ENCODE measurements at regions not wholly inside any gene's neighbourhood (a gene's known extent, or its start where the extent isn't known, plus 50 kb on each side); places are given as distances from the start of the nearest gene placed in this dataset.

DNA sequence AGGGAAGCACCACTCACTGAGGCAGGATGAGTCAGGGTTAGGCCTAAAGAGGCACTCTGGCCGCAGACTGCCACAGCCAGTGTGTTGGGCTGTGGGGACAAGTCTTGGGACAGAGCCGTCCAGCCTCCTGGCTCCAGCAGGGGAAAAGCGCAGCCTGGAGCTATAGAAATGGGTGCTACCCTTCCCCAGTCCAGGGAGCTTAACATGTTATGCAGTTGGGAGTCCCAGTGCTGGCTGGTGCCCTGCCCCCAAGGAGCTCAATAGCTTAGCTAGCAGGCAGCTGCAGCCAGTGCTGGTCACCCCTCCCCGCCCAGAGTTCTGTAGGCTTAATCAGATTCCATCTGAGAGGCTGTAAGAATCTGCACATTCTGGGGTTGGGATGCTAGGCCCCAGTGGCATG lies 399.6 kb upstream of the TUSC1 start:
- BruUV-seq (replicated peaks), result no TSS peak
- H3K9me3 ChIP-seq (ENCODE audit: control insufficient read depth, insufficient read depth, low read depth, low read length), result no peaks in the 10 kb centered on the region
- POLR2A ChIA-PET, result no interaction called here

GRCh38 chr9:26067608-26068007 lies 389.4 kb upstream of the TUSC1 start:
- BruUV-seq (replicated peaks), result no TSS peak

More for the DNA sequence above, 399.6 kb upstream of the TUSC1 start:
- Histone ChIP-seq H3K4me1 (ENCODE audit: control insufficient read depth, insufficient read depth, low read length) (no peaks in the 10 kb centered on the region), H3K4me3 (ENCODE audit: low read depth in 2 of 2, low read length in 2 of 2) (no peak overlapping the region), H3K36me3 (ENCODE audit: control insufficient read depth, insufficient read depth, low read length) (no peaks in the 10 kb centered on the region), H3K27me3 (ENCODE audit: control insufficient read depth, insufficient read depth, low read length) (no peaks in the 10 kb centered on the region), H3K27ac (ENCODE audit: low read length) (no peak overlapping the region)
- in situ Hi-C loops (cut with HindIII; ENCODE audit: low pct_unique_long_range_greater_than_20kb, low sequenced_read_pairs) (no loop called here), intact Hi-C loops (cut with micrococcal nuclease; ENCODE audit: unreplicated experiment) (no loop called here)
- DNase-seq (ENCODE audit: low read depth, low spot score) (no peak), ATAC-seq (no peak)
- CTCF ChIA-PET, result no interaction called here
- no peak for TF ChIP-seq POLR2AphosphoS5 (IDR thresholded peaks at IDR 0.05; ENCODE audit: low read depth, low read length)
- TF ChIP-seq, protein P1, sequence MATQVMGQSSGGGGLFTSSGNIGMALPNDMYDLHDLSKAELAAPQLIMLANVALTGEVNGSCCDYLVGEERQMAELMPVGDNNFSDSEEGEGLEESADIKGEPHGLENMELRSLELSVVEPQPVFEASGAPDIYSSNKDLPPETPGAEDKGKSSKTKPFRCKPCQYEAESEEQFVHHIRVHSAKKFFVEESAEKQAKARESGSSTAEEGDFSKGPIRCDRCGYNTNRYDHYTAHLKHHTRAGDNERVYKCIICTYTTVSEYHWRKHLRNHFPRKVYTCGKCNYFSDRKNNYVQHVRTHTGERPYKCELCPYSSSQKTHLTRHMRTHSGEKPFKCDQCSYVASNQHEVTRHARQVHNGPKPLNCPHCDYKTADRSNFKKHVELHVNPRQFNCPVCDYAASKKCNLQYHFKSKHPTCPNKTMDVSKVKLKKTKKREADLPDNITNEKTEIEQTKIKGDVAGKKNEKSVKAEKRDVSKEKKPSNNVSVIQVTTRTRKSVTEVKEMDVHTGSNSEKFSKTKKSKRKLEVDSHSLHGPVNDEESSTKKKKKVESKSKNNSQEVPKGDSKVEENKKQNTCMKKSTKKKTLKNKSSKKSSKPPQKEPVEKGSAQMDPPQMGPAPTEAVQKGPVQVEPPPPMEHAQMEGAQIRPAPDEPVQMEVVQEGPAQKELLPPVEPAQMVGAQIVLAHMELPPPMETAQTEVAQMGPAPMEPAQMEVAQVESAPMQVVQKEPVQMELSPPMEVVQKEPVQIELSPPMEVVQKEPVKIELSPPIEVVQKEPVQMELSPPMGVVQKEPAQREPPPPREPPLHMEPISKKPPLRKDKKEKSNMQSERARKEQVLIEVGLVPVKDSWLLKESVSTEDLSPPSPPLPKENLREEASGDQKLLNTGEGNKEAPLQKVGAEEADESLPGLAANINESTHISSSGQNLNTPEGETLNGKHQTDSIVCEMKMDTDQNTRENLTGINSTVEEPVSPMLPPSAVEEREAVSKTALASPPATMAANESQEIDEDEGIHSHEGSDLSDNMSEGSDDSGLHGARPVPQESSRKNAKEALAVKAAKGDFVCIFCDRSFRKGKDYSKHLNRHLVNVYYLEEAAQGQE (IDR thresholded peaks at IDR 0.05; ENCODE audit: insufficient read depth in 1 of 2, low read depth in 2 of 2, low read length in 1 of 2), result no peak
- TF ChIP-seq, protein P2, sequence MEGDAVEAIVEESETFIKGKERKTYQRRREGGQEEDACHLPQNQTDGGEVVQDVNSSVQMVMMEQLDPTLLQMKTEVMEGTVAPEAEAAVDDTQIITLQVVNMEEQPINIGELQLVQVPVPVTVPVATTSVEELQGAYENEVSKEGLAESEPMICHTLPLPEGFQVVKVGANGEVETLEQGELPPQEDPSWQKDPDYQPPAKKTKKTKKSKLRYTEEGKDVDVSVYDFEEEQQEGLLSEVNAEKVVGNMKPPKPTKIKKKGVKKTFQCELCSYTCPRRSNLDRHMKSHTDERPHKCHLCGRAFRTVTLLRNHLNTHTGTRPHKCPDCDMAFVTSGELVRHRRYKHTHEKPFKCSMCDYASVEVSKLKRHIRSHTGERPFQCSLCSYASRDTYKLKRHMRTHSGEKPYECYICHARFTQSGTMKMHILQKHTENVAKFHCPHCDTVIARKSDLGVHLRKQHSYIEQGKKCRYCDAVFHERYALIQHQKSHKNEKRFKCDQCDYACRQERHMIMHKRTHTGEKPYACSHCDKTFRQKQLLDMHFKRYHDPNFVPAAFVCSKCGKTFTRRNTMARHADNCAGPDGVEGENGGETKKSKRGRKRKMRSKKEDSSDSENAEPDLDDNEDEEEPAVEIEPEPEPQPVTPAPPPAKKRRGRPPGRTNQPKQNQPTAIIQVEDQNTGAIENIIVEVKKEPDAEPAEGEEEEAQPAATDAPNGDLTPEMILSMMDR (IDR thresholded peaks at IDR 0.05), result no peak

More at GRCh38 chr9:26067608-26068007, 389.4 kb upstream of the TUSC1 start:
- DNase-seq (ENCODE audit: low read depth, low spot score) (no peak), ATAC-seq (no peak)
- Histone ChIP-seq H3K27ac (ENCODE audit: low read length) (no peak overlapping the region), H3K9me3 (ENCODE audit: control insufficient read depth, insufficient read depth, low read depth, low read length) (no peaks in the 10 kb centered on the region), H3K36me3 (ENCODE audit: control insufficient read depth, insufficient read depth, low read length) (no peaks in the 10 kb centered on the region), H3K4me1 (ENCODE audit: control insufficient read depth, insufficient read depth, low read length) (no peaks in the 10 kb centered on the region), H3K4me3 (ENCODE audit: low read depth in 2 of 2, low read length in 2 of 2) (no peak overlapping the region), H3K27me3 (ENCODE audit: control insufficient read depth, insufficient read depth, low read length) (no peaks in the 10 kb centered on the region)
- ChIA-PET POLR2A (no interaction called here), CTCF (no interaction called here)
- TF ChIP-seq, protein P2 (IDR thresholded peaks at IDR 0.05), result no peak
- TF ChIP-seq SIN3A (IDR thresholded peaks at IDR 0.05; ENCODE audit: borderline replicate concordance, insufficient read depth, low read depth, low read length), result no peak
- no peak for TF ChIP-seq TCF7L2 (IDR thresholded peaks at IDR 0.05; ENCODE audit: low read depth, low read length)
- TF ChIP-seq POLR2AphosphoS5 (IDR thresholded peaks at IDR 0.05; ENCODE audit: low read depth, low read length), result no peak
- TF ChIP-seq, protein P1 (IDR thresholded peaks at IDR 0.05; ENCODE audit: insufficient read depth in 1 of 2, low read depth in 2 of 2, low read length in 1 of 2), result no peak
- in situ Hi-C loops (cut with HindIII; ENCODE audit: low pct_unique_long_range_greater_than_20kb, low sequenced_read_pairs), result no loop called here
- intact Hi-C loops (cut with micrococcal nuclease; ENCODE audit: unreplicated experiment), result no loop called here
